OCI-LY1 (cell line): ENCODE measurements at regions not wholly inside any gene's neighbourhood (a gene's known extent, or its start where the extent isn't known, plus 50 kb on each side); places are given as distances from the start of the nearest gene placed in this dataset.

Source experiments
- H2AFZ ChIP-seq: fragments of 200-600 bp; sonication (generic), shearing (Covaris generic); 2 replicates; pipeline ENCODE4 v1.6.0; 2014; ENCODE audit warnings: antibody characterized with exemption, mild to moderate bottlenecking, low read length
- H3F3A ChIP-seq: fragments of 200-600 bp; sonication (generic), shearing (Covaris generic); 2 replicates; pipeline ENCODE4 v1.6.0; 2014; ENCODE audit warnings: mild to moderate bottlenecking, antibody characterized with exemption, low read length, moderate library complexity; ENCODE audit not compliant: insufficient read depth
- H3K27ac ChIP-seq: fragments of 200-600 bp; sonication (generic); 2 replicates; pipeline ENCODE4 v1.5.1; 2014; ENCODE audit warnings: low read length, mixed run types, mild to moderate bottlenecking, low read depth; ENCODE audit not compliant: poor library complexity, severe bottlenecking
- H3K27me3 ChIP-seq: fragments of 200-600 bp; sonication (generic); 2 replicates; pipeline ENCODE4 v1.6.0; 2014; ENCODE audit warnings: antibody characterized with exemption, mild to moderate bottlenecking, low read length, moderate library complexity; ENCODE audit not compliant: insufficient read depth
- H3K36me3 ChIP-seq: fragments of 200-600 bp; sonication (generic); 2 replicates; pipeline ENCODE4 v1.6.1; 2014; ENCODE audit warnings: mild to moderate bottlenecking, antibody characterized with exemption, low read length, moderate library complexity, mixed read lengths; ENCODE audit not compliant: insufficient read depth
- H3K4me1 ChIP-seq: fragments of 200-600 bp; sonication (generic); 2 replicates; pipeline ENCODE4 v1.5.1; 2014; ENCODE audit warnings: mild to moderate bottlenecking, low read length, moderate library complexity; ENCODE audit not compliant: insufficient read depth, severe bottlenecking
- H3K4me2 ChIP-seq: fragments of 200-600 bp; sonication (generic), shearing (Covaris generic); 2 replicates; pipeline ENCODE4 v1.6.1; 2014; ENCODE audit warnings: low read length
- H3K4me3 ChIP-seq: fragments of 200-600 bp; sonication (generic); 2 replicates; pipeline ENCODE4 v1.5.1; 2014; ENCODE audit warnings: low read length, low read depth, mild to moderate bottlenecking, mixed read lengths; ENCODE audit not compliant: poor library complexity, severe bottlenecking
- H3K79me2 ChIP-seq: fragments of 200-600 bp; shearing (Covaris generic); 2 replicates; pipeline ENCODE4 v1.6.1; 2016; ENCODE audit warnings: mixed run types, low read length, mixed read lengths; ENCODE audit not compliant: insufficient read depth
- H3K9ac ChIP-seq: fragments of 200-600 bp; sonication (generic), shearing (Covaris generic); 2 replicates; pipeline ENCODE4 v1.6.1; 2014; ENCODE audit warnings: mild to moderate bottlenecking, low read length, mixed read lengths
- H3K9me2 ChIP-seq: fragments of 200-600 bp; sonication (generic), shearing (Covaris generic); 2 replicates; pipeline ENCODE4 v1.6.1; 2014; ENCODE audit warnings: low read depth, mild to moderate bottlenecking, low read length, mixed read lengths
- H3K9me3 ChIP-seq: fragments of 200-600 bp; shearing (Covaris generic); 2 replicates; pipeline ENCODE4 v1.6.1; 2014; ENCODE audit warnings: low read length, mixed read lengths
- H4K20me1 ChIP-seq: fragments of 200-600 bp; sonication (generic), shearing (Covaris generic); 2 replicates; pipeline ENCODE4 v1.6.0; 2016; ENCODE audit warnings: mild to moderate bottlenecking, low read length; ENCODE audit not compliant: insufficient read depth
- EZH2 ChIP-seq: fragments of 200-600 bp; sonication (generic), shearing (Covaris generic); IDR thresholded peaks from 2 replicates; pipeline ENCODE4 v1.8.0; 2017; ENCODE audit warnings: borderline replicate concordance, mixed run types, mild to moderate bottlenecking, antibody characterized with exemption, low read length, moderate library complexity, mixed read lengths
- TF ChIP-seq, protein P1 (sequence below): fragments of 200-600 bp; sonication (generic), shearing (Covaris generic); IDR thresholded peaks from 2 replicates; pipeline ENCODE4 v1.5.1; 2017; ENCODE audit warnings: mild to moderate bottlenecking, antibody characterized with exemption, low read length, moderate library complexity, mixed read lengths

DNA sequence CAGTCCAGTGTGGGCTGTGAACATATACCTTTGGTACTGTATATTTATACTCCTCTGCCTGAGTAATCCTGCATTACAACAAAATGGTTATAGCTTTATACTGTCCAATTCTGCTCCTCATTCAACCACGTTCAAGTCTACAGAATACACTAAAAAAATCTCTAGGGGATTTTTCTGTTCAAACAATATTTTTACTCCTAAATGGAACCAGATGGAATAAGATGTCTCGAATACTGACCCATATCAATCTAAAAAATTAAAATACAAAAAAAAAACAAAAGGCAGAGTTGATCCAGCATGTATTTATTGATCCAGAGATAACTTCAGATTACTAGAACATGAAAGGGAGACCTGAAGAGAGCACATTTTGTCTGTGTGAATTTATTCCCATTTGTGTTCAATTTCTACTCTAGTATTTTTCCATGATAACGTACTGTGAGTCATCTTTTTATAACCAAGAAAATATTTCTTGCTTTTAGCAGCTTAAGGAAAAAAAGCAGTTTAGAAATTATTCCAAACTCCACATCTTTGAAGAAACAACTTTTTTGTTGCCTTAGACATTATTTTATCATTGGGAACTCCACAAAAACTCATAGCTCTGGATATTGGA is 910.7 kb downstream of the TBL1XR1 start:
- Histone ChIP-seq H2AFZ (no peak overlapping the region), H3K9ac (no peak overlapping the region), H3F3A (no peaks in the 10 kb centered on the region), H4K20me1 (no peaks in the 10 kb centered on the region), H3K4me2 (no peak overlapping the region), H3K4me1 (no peaks in the 10 kb centered on the region), H3K27ac (no peak overlapping the region), H3K36me3 (no peaks in the 10 kb centered on the region), H3K27me3 (no peaks in the 10 kb centered on the region), H3K79me2 (no peaks in the 10 kb centered on the region), H3K9me3 (no peaks in the 10 kb centered on the region), H3K4me3 (no peak overlapping the region), H3K9me2 (no peaks in the 10 kb centered on the region)
- TF ChIP-seq, protein P1, sequence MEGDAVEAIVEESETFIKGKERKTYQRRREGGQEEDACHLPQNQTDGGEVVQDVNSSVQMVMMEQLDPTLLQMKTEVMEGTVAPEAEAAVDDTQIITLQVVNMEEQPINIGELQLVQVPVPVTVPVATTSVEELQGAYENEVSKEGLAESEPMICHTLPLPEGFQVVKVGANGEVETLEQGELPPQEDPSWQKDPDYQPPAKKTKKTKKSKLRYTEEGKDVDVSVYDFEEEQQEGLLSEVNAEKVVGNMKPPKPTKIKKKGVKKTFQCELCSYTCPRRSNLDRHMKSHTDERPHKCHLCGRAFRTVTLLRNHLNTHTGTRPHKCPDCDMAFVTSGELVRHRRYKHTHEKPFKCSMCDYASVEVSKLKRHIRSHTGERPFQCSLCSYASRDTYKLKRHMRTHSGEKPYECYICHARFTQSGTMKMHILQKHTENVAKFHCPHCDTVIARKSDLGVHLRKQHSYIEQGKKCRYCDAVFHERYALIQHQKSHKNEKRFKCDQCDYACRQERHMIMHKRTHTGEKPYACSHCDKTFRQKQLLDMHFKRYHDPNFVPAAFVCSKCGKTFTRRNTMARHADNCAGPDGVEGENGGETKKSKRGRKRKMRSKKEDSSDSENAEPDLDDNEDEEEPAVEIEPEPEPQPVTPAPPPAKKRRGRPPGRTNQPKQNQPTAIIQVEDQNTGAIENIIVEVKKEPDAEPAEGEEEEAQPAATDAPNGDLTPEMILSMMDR: no peak
- no peak for TF ChIP-seq EZH2

DNA sequence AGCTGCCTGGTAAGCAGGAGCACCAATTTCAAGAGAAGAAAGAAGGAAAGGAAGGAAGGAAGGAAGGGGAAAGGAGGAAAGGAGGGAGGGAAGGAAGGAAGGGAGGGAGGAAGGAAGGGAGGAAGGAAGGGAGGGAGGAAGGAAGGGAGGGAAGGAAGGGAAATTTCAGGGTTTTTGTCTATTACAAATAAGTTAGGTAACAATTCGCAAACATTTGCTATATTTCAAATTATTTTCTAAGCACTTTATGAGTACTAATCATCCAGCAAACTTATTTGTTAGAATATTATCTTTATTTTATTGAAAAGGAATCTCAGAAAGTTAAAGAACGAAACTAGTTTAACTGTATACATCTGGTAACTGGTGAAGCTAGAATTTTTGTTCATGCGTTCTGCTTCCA is 921.7 kb downstream of the TBL1XR1 start:
- Histone ChIP-seq H4K20me1 (no peaks in the 10 kb centered on the region), H3K4me3 (no peak overlapping the region), H3K9me3 (no peaks in the 10 kb centered on the region), H3K27me3 (no peaks in the 10 kb centered on the region), H3K27ac (no peak overlapping the region), H3K4me2 (no peak overlapping the region), H2AFZ (no peak overlapping the region), H3K9me2 (peaks cover 7% of the 10 kb centered on the region; the same call in 1 of the 2 replicates), H3K4me1 (no peaks in the 10 kb centered on the region), H3K36me3 (no peaks in the 10 kb centered on the region), H3F3A (no peaks in the 10 kb centered on the region), H3K79me2 (no peaks in the 10 kb centered on the region), H3K9ac (no peak overlapping the region)
- TF ChIP-seq, protein P1: no peak
- TF ChIP-seq EZH2: no peak

DNA sequence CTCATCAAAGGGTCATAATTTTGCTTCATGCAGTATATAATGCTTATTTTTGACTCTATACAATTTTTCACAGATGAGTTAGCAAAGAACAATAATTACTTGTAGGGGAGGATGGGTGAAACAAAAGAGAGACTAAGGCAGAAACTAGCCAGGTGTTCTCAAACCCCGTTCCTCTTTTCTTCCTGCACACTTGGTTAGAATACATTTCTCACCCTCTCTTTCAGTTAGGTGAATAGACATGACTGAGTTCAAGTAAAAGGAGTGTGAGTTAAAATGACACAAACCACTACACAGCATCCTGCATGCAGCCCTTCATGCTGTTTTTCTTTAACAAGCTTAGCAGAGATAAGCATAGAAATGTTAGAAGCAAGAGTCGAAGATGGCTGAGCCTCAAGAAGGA is 922.2 kb downstream of the TBL1XR1 start:
- Histone ChIP-seq H3K9ac (no peak overlapping the region), H3K4me2 (no peak overlapping the region), H3K4me3 (no peak overlapping the region), H4K20me1 (no peaks in the 10 kb centered on the region), H3K4me1 (no peaks in the 10 kb centered on the region), H3K79me2 (no peaks in the 10 kb centered on the region), H3K36me3 (no peaks in the 10 kb centered on the region), H3K27ac (no peak overlapping the region), H2AFZ (no peak overlapping the region), H3K9me2 (peaks cover 7% of the 10 kb centered on the region; the same call in 1 of the 2 replicates), H3K9me3 (no peaks in the 10 kb centered on the region), H3K27me3 (no peaks in the 10 kb centered on the region), H3F3A (no peaks in the 10 kb centered on the region)
- no peak for TF ChIP-seq EZH2
- TF ChIP-seq, protein P1: no peak
